Mesendoderm (in vitro differentiated cells): ENCODE measurements at regions not wholly inside any gene's neighbourhood (a gene's known extent, or its start where the extent isn't known, plus 50 kb on each side); places are given as distances from the start of the nearest gene placed in this dataset. TPM values are rescaled to one million over a fixed set of nuclear protein-coding genes. Genes with fewer than 3 reads are reported as not detected.
A peak's percentile ranks its signal among the peaks of the same experiment; 100 is the strongest.
"Not testable (repeated sequence)": the region's sequence is repeated elsewhere in the genome, so short reads cannot be mapped to it uniquely, and the experiment has no call there.

Experiments used
- DNase-seq: peaks from one replicate; pipeline ENCODE4 v3.0.0; 2013
- H2AK5ac ChIP-seq: 2 replicates; pipeline ENCODE4 v1.6.1; 2013; ENCODE audit warnings: low read length, inconsistent platforms
- H2BK120ac ChIP-seq: 2 replicates; pipeline ENCODE4 v1.6.1; 2013; ENCODE audit warnings: low read depth, mild to moderate bottlenecking, low read length, moderate library complexity, mixed read lengths
- H2BK15ac ChIP-seq: replicated peaks from 2 replicates; pipeline ENCODE4 v1.6.1; 2013; ENCODE audit warnings: low read depth, mild to moderate bottlenecking, moderate library complexity
- H2BK5ac ChIP-seq: 2 replicates; pipeline ENCODE4 v1.6.1; 2013; ENCODE audit warnings: low read length, inconsistent platforms
- H3K18ac ChIP-seq: 2 replicates; pipeline ENCODE4 v1.6.1; 2013; ENCODE audit warnings: mild to moderate bottlenecking, low read length, mixed read lengths
- H3K23ac ChIP-seq: one replicate; pipeline ENCODE4 v1.6.1; 2013; ENCODE audit warnings: low read length
- H3K27ac ChIP-seq: 2 replicates; pipeline ENCODE4 v1.5.1; 2013; ENCODE audit warnings: low read depth, mild to moderate bottlenecking, inconsistent platforms, low read length, moderate library complexity
- H3K27me3 ChIP-seq: 2 replicates; pipeline ENCODE4 v1.6.1; 2013; ENCODE audit warnings: low read length, control low read depth, mild to moderate bottlenecking, inconsistent platforms; ENCODE audit not compliant: insufficient read depth, poor library complexity
- H3K36me3 ChIP-seq: 2 replicates; pipeline ENCODE4 v1.6.1; 2013; ENCODE audit warnings: low read length, inconsistent platforms; ENCODE audit not compliant: control insufficient read depth, insufficient read depth
- H3K4ac ChIP-seq: one replicate; pipeline ENCODE4 v1.6.1; 2013; ENCODE audit warnings: low read depth, mild to moderate bottlenecking, low read length, moderate library complexity
- H3K4me1 ChIP-seq: 2 replicates; pipeline ENCODE4 v1.6.1; 2013; ENCODE audit warnings: low read depth, low read length, inconsistent platforms; ENCODE audit not compliant: control insufficient read depth
- H3K4me2 ChIP-seq: 2 replicates; pipeline ENCODE4 v1.6.1; 2013; ENCODE audit warnings: low read length
- H3K4me3 ChIP-seq: 2 replicates; pipeline ENCODE4 v1.5.1; 2013; ENCODE audit warnings: mild to moderate bottlenecking, low read length
- H3K56ac ChIP-seq: one replicate; pipeline ENCODE4 v1.6.1; 2013; ENCODE audit warnings: low read length
- H3K79me1 ChIP-seq: 2 replicates; pipeline ENCODE4 v1.6.1; 2013; ENCODE audit warnings: low read length, inconsistent platforms
- H3K79me2 ChIP-seq: 2 replicates; pipeline ENCODE4 v1.6.1; 2013; ENCODE audit warnings: mild to moderate bottlenecking, low read length; ENCODE audit not compliant: control insufficient read depth, insufficient read depth
- H3K9ac ChIP-seq: 2 replicates; pipeline ENCODE4 v1.6.1; 2013; ENCODE audit warnings: low read length, inconsistent platforms
- H4K5ac ChIP-seq: one replicate; pipeline ENCODE4 v1.6.1; 2013; ENCODE audit warnings: low read length
- H4K8ac ChIP-seq: one replicate; pipeline ENCODE4 v1.6.1; 2013; ENCODE audit warnings: low read depth, mild to moderate bottlenecking, control low read depth, low read length, moderate library complexity
- WGBS: extraction: QIAGEN DNeasy Blood & Tissue Kit; methylation state at CpG from one replicate; pipeline ENCODE4 v1.1.7; 2013; ENCODE audit warnings: low lambda C conversion rate, missing lambda C conversion rate; ENCODE audit not compliant: insufficient coverage; ENCODE audit errors: extremely low coverage; 5-methylcytosine and 5-hydroxymethylcytosine counted together
- small RNA-seq: library from polyadenylated mRNA; stranded (forward); fragments of <200 nt; extraction: miRNeasy Mini kit (QIAGEN cat#:217004); gene quantifications from one replicate; pipeline ENCODE3, GENCODE V24; 2013; ENCODE audit not compliant: insufficient read depth

DNA sequence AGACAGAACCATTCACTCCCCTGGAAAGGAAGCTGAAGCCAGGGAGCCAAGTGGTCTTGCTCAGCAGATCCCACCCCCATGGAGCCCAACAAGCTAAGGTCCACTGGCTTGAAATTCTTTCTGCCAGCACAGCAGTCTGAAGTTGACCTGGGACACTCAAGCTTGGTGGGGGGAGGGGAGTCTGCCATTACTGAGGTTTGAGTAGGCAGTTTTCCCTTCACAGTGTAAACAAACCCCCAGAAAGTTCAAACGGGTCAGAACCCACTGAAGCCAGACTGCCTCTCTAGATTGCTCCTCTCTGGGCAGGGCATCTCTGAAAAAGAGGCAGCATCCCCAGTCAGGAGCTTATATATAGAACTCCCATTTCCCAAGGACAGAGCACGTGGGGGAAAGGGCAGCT lies 72.8 kb upstream of the NECTIN3 start:
- H3K27ac ChIP-seq, H4K5ac ChIP-seq, H2BK5ac ChIP-seq, H3K4me1 ChIP-seq, H3K56ac ChIP-seq, H3K18ac ChIP-seq, H3K36me3 ChIP-seq, H3K4ac ChIP-seq, H3K4me3 ChIP-seq, H3K79me2 ChIP-seq, DNase-seq, H2BK120ac ChIP-seq, H3K27me3 ChIP-seq, H3K9ac ChIP-seq, H2BK15ac ChIP-seq, H3K79me1 ChIP-seq, H2AK5ac ChIP-seq, H3K4me2 ChIP-seq, H3K23ac ChIP-seq: not testable (repeated sequence)
- H4K8ac ChIP-seq: peak overlapping the region; percentile 56
- WGBS: no CpG with 5 or more reads among the region's 2 CpGs

DNA sequence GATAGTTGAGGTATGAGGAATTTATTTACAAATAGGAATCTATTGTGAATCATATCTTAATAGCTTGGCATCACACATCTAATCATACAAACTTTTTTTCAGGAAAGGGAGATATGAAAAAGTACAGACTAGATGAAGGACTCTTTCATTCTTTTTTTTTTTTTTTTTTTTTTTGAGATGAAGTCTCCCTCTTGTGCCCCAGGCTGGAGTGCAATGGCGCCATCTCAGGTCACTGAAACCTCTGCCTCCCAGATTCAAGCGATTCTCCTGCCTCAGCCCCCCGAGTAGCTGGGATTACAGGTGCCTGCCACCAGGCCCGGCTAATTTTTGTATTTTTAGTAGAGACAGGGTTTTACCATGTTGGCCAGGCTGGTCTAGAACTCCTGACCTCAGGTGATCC lies 65.1 kb upstream of the NECTIN3 start:
- not testable (repeated sequence) for H3K4me1 ChIP-seq, H3K18ac ChIP-seq, H2AK5ac ChIP-seq, H3K27ac ChIP-seq, H3K56ac ChIP-seq, H3K79me1 ChIP-seq, H3K9ac ChIP-seq, H2BK15ac ChIP-seq, H4K5ac ChIP-seq, H2BK120ac ChIP-seq, H4K8ac ChIP-seq, H3K4me3 ChIP-seq, H3K4me2 ChIP-seq, H3K4ac ChIP-seq, H3K79me2 ChIP-seq, H3K23ac ChIP-seq, H3K27me3 ChIP-seq, H2BK5ac ChIP-seq, H3K36me3 ChIP-seq
- WGBS: no CpG with 5 or more reads among the region's 4 CpGs
- DNase-seq: peak; percentile 57

DNA sequence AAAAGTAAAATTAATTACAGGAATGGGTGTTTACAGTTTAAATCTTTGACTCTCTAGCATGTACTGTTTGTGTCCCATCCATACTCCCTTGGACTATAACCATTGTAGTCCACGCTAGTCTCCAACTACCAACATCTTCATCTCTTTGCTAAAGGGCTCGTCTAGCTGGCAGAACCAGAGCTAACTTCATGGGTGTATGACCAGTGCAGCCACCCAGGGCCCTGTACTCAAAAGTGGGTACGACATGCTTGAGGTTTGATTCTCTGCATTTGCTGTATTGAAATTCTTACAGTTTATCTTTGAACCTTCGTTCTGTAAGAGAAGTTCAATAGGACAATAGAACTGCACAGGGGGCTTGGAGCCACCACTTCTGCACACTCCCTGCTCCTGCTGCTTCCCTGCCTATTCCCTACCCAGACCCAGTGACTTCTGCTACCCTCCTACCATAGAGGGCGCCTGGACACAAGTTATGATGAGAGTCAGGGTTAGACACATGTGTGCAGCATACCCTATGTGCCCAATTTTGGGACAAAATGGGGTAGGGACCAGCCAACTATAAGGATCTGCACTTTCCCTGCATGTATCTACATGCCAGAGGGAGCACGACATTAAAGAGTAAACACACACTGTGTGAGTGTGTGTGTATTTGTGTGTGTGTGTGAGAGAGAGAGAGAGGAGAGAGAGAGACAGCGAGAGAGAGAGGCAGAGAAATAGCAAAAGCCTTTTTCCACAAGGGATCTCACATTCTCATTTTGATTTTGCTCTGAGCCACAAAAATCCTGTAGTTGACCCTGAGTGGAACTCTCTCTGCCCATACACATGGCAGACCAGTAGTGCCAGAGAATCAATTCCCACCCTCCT lies 59.0 kb upstream of the NECTIN3 start:
- H2AK5ac ChIP-seq: no peak overlapping the region
- no peaks in the 10 kb centered on the region for H3K27me3 ChIP-seq
- H2BK120ac ChIP-seq: no peak overlapping the region
- no peaks in the 10 kb centered on the region for H3K36me3 ChIP-seq
- no peak overlapping the region for H3K27ac ChIP-seq
- H3K79me1 ChIP-seq: no peaks in the 10 kb centered on the region
- H2BK15ac ChIP-seq: no peak overlapping the region
- H3K4me2 ChIP-seq: no peak overlapping the region
- H3K4ac ChIP-seq: no peak overlapping the region
- H3K18ac ChIP-seq: no peak overlapping the region
- H3K4me3 ChIP-seq: no peak overlapping the region
- peak; percentile 59 for DNase-seq
- H4K8ac ChIP-seq: no peak overlapping the region
- H3K9ac ChIP-seq: no peak overlapping the region
- H3K79me2 ChIP-seq: no peaks in the 10 kb centered on the region
- no peak overlapping the region for H2BK5ac ChIP-seq
- no peak overlapping the region for H3K23ac ChIP-seq
- no peak overlapping the region for H4K5ac ChIP-seq
- H3K4me1 ChIP-seq: no peaks in the 10 kb centered on the region
- WGBS: no CpG with 5 or more reads among the region's 7 CpGs
- no peak overlapping the region for H3K56ac ChIP-seq

Small RNA genes lying in the stretch of these regions (small RNA-seq; reads per million reads assigned to genes)
- gene AC078918.1 (not detected), gene MIR4445 (not detected), gene RF00019 (not detected), gene RNU6ATAC15P (not detected)
